Activated T-helper 1 cell treated with anti-CD3 and anti-CD28 coated beads, Interleukin-12 subunit alpha, Interleukin-12 subunit beta, Interleukin-2, Interleukin-4 antibody, amounts not matched to agents 30 ng/mL and 10 ng/mL and 1 ng/mL, durations not matched to agents 14 hours and 24 hours and 36 hours (primary cell): ENCODE measurements at regions not wholly inside any gene's neighbourhood (a gene's known extent, or its start where the extent isn't known, plus 50 kb on each side); places are given as distances from the start of the nearest gene placed in this dataset.

Source experiments
- DNase-seq: peaks from one replicate; pipeline ENCODE4 v3.0.0; 2021; ENCODE audit warnings: low spot score
- H3K27ac Mint-ChIP-seq: one replicate; pipeline ENCODE4 v1.8.0; 2021; ENCODE audit warnings: mild to moderate bottlenecking, mixed read lengths
- H3K27me3 Mint-ChIP-seq: one replicate; pipeline ENCODE4 v1.8.0; 2022; ENCODE audit warnings: mild to moderate bottlenecking, moderate library complexity, mixed read lengths; ENCODE audit not compliant: insufficient read depth
- H3K36me3 Mint-ChIP-seq: one replicate; pipeline ENCODE4 v1.8.0; 2021; ENCODE audit warnings: low read depth, mixed read lengths
- H3K4me1 Mint-ChIP-seq: one replicate; pipeline ENCODE4 v1.8.0; 2021; ENCODE audit warnings: low read depth, mixed read lengths
- H3K4me3 Mint-ChIP-seq: one replicate; pipeline ENCODE4 v1.8.0; 2021; ENCODE audit warnings: mild to moderate bottlenecking, moderate library complexity, mixed read lengths
- H3K9me3 Mint-ChIP-seq: one replicate; pipeline ENCODE4 v1.8.0; 2021; ENCODE audit warnings: mixed read lengths
- intact Hi-C: fragments of 100-400 bp; cut with micrococcal nuclease; formaldehyde crosslinking; loops from one replicate; pipeline ENCODE4 v1.15.1; 2024

- Mint-ChIP-seq H3K4me1 (no peaks in the 10 kb centered on the region), H3K4me3 (no peak overlapping the region), H3K9me3 (no peaks in the 10 kb centered on the region), H3K36me3 (no peaks in the 10 kb centered on the region), H3K27ac (no peak overlapping the region), H3K27me3 (no peaks in the 10 kb centered on the region)
- intact Hi-C loops = no loop called here
- no peak for DNase-seq
Measured at GRCh38 chr16:73151941-73152340, 104.0 kb upstream of the ZFHX3 start.

GRCh38 chr16:73151225-73151624 is 103.3 kb upstream of the ZFHX3 start:
- H3K9me3 Mint-ChIP-seq = no peaks in the 10 kb centered on the region
- H3K27ac Mint-ChIP-seq = no peak overlapping the region
- no peaks in the 10 kb centered on the region for H3K27me3 Mint-ChIP-seq
- intact Hi-C loops = no loop called here
- no peaks in the 10 kb centered on the region for H3K4me1 Mint-ChIP-seq
- no peak overlapping the region for H3K4me3 Mint-ChIP-seq
- no peaks in the 10 kb centered on the region for H3K36me3 Mint-ChIP-seq
- no peak for DNase-seq

- no peak for DNase-seq
- intact Hi-C loops = no loop called here
- Mint-ChIP-seq H3K4me3 (no peak overlapping the region), H3K27ac (no peak overlapping the region), H3K4me1 (no peaks in the 10 kb centered on the region), H3K27me3 (no peaks in the 10 kb centered on the region), H3K9me3 (peaks cover 2% of the 10 kb centered on the region), H3K36me3 (no peaks in the 10 kb centered on the region)
Measured at GRCh38 chr16:73150786-73151185, 102.9 kb upstream of the ZFHX3 start.

GRCh38 chr16:73149334-73149733 is 101.4 kb upstream of the ZFHX3 start:
- intact Hi-C loops = no loop called here
- no peak overlapping the region for H3K4me3 Mint-ChIP-seq
- no peaks in the 10 kb centered on the region for H3K27me3 Mint-ChIP-seq
- no peaks in the 10 kb centered on the region for H3K4me1 Mint-ChIP-seq
- DNase-seq = no peak
- H3K27ac Mint-ChIP-seq = no peak overlapping the region
- no peaks in the 10 kb centered on the region for H3K36me3 Mint-ChIP-seq
- peaks cover 6% of the 10 kb centered on the region for H3K9me3 Mint-ChIP-seq

GRCh38 chr16:73147958-73148357 is 100.0 kb upstream of the ZFHX3 start:
- H3K27me3 Mint-ChIP-seq = no peaks in the 10 kb centered on the region
- no peak for DNase-seq
- no peak overlapping the region for H3K27ac Mint-ChIP-seq

GRCh38 chr16:73145166-73145880 is 97.4 kb upstream of the ZFHX3 start:
- Mint-ChIP-seq H3K27ac (no peak overlapping the region), H3K9me3 (peaks cover 6% of the 10 kb centered on the region), H3K4me1 (no peaks in the 10 kb centered on the region), H3K27me3 (no peaks in the 10 kb centered on the region), H3K4me3 (no peak overlapping the region), H3K36me3 (no peaks in the 10 kb centered on the region)
- DNase-seq = no peak
- intact Hi-C loops = no loop called here

More at GRCh38 chr16:73147958-73148357, 100.0 kb upstream of the ZFHX3 start:
- H3K9me3 Mint-ChIP-seq = peaks cover 6% of the 10 kb centered on the region
- H3K4me1 Mint-ChIP-seq = no peaks in the 10 kb centered on the region
- intact Hi-C loops = no loop called here
- no peaks in the 10 kb centered on the region for H3K36me3 Mint-ChIP-seq
- no peak overlapping the region for H3K4me3 Mint-ChIP-seq

- Mint-ChIP-seq H3K4me1 (no peaks in the 10 kb centered on the region), H3K27me3 (no peaks in the 10 kb centered on the region), H3K9me3 (peaks cover 6% of the 10 kb centered on the region), H3K36me3 (no peaks in the 10 kb centered on the region), H3K27ac (no peak overlapping the region), H3K4me3 (no peak overlapping the region)
- intact Hi-C loops = no loop called here
- DNase-seq = no peak
Measured at GRCh38 chr16:73143576-73144422, 95.9 kb upstream of the ZFHX3 start.

GRCh38 chr16:73143002-73143401 is 95.1 kb upstream of the ZFHX3 start:
- intact Hi-C loops = no loop called here
- no peaks in the 10 kb centered on the region for H3K27me3 Mint-ChIP-seq
- no peaks in the 10 kb centered on the region for H3K36me3 Mint-ChIP-seq
- H3K4me1 Mint-ChIP-seq = no peaks in the 10 kb centered on the region
- peaks cover 6% of the 10 kb centered on the region for H3K9me3 Mint-ChIP-seq
- DNase-seq = no peak
- no peak overlapping the region for H3K27ac Mint-ChIP-seq
- no peak overlapping the region for H3K4me3 Mint-ChIP-seq

GRCh38 chr16:73142053-73142854 is 94.3 kb upstream of the ZFHX3 start:
- Mint-ChIP-seq H3K9me3 (peaks cover 6% of the 10 kb centered on the region), H3K4me3 (no peak overlapping the region), H3K36me3 (no peaks in the 10 kb centered on the region), H3K27me3 (no peaks in the 10 kb centered on the region), H3K27ac (no peak overlapping the region), H3K4me1 (no peaks in the 10 kb centered on the region)
- intact Hi-C loops = no loop called here
- DNase-seq = no peak

- DNase-seq = no peak
- H3K4me1 Mint-ChIP-seq = no peaks in the 10 kb centered on the region
- no peak overlapping the region for H3K27ac Mint-ChIP-seq
- no peaks in the 10 kb centered on the region for H3K36me3 Mint-ChIP-seq
- no peaks in the 10 kb centered on the region for H3K27me3 Mint-ChIP-seq
- H3K9me3 Mint-ChIP-seq = peaks cover 5% of the 10 kb centered on the region
- intact Hi-C loops = no loop called here
- H3K4me3 Mint-ChIP-seq = no peak overlapping the region
Measured at GRCh38 chr16:73140929-73141328, 93.0 kb upstream of the ZFHX3 start.

- H3K27ac Mint-ChIP-seq = no peak overlapping the region
- H3K27me3 Mint-ChIP-seq = no peaks in the 10 kb centered on the region
- H3K36me3 Mint-ChIP-seq = no peaks in the 10 kb centered on the region
- no peak for DNase-seq
- no peak overlapping the region for H3K4me3 Mint-ChIP-seq
- intact Hi-C loops = no loop called here
- H3K9me3 Mint-ChIP-seq = no peaks in the 10 kb centered on the region
- H3K4me1 Mint-ChIP-seq = no peaks in the 10 kb centered on the region
Measured at GRCh38 chr16:73131156-73131862, 83.4 kb upstream of the ZFHX3 start.

- no peaks in the 10 kb centered on the region for H3K36me3 Mint-ChIP-seq
- H3K27me3 Mint-ChIP-seq = peaks cover 3% of the 10 kb centered on the region
Measured at GRCh38 chr16:73129455-73129854, 81.5 kb upstream of the ZFHX3 start.

More at GRCh38 chr16:73129455-73129854, 81.5 kb upstream of the ZFHX3 start:
- intact Hi-C loops = no loop called here
- Mint-ChIP-seq H3K27ac (no peak overlapping the region), H3K4me1 (no peaks in the 10 kb centered on the region), H3K4me3 (no peak overlapping the region), H3K9me3 (no peaks in the 10 kb centered on the region)
- DNase-seq = no peak
